Thyroid gland (tissue), 4 donors: ENCODE measurements at regions not wholly inside any gene's neighbourhood (a gene's known extent, or its start where the extent isn't known, plus 50 kb on each side); places are given as distances from the start of the nearest gene placed in this dataset.

ENCODE experiments used
- CTCF ChIP-seq, 6 experiments: fragments of 200-600 bp in 3 of 6; fragments of 450-650 bp in 3 of 6; sonication (generic) in 3 of 6; IDR thresholded peaks; one replicate each; pipeline ENCODE4 v1.5.1; 2016 to 2019; ENCODE audit warnings: antibody characterized with exemption in 6 of 6, mild to moderate bottlenecking in 2 of 6, inconsistent platforms in 1 of 6, moderate library complexity in 1 of 6
- POLR2A ChIP-seq, 2 donors: fragments of 450-650 bp; IDR thresholded peaks; one replicate each; pipeline ENCODE4 v1.6.1; 2017; ENCODE audit warnings: antibody characterized with exemption in 2 of 2, mild to moderate bottlenecking in 2 of 2, moderate library complexity in 1 of 2

- TF ChIP-seq CTCF (IDR thresholded peaks at IDR 0.05) (no peak), POLR2A (IDR thresholded peaks at IDR 0.05) (no peak)
Observed at GRCh38 chr10:52479567-52479966, 165.5 kb downstream of the DKK1 start.
